NCI-H1048 (cell line): ENCODE measurements at regions not wholly inside any gene's neighbourhood (a gene's known extent, or its start where the extent isn't known, plus 50 kb on each side); places are given as distances from the start of the nearest gene placed in this dataset.

Experiments used
- DNase-seq: peaks from one replicate; lab custom pipeline; 2025; lab: John Stamatoyannopoulos, UW

- DNase-seq: no peak
Measured at GRCh38 chr10:22766693-22767092, 52.3 kb upstream of the PIP4K2A start.

- peak; percentile 75 for DNase-seq
Measured at GRCh38 chr10:22765660-22766547, 51.5 kb upstream of the PIP4K2A start.

DNA sequence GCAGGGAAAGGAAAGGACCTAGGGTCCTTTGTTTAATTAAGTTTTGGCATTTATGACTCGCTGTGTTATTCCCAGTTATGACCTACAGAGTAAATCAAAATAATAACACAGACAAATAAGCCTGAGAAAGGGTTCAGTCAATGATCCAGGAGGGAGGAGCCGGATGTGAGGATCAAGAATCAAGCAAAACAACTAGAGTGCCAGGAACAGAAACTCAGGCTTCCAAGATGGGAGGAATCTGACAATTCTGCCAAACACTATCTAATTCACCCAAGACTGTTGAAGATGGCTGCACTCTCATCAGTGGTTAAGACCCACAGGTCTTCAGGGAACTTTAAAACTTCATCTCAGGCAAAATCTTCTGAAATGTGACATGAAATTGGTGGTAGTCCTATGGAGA is 50.3 kb upstream of the PIP4K2A start:
- DNase-seq: no peak
